Panc1 (cell line): ENCODE measurements at regions not wholly inside any gene's neighbourhood (a gene's known extent, or its start where the extent isn't known, plus 50 kb on each side); places are given as distances from the start of the nearest gene placed in this dataset.

Source experiments
- POLR2AphosphoS5 ChIP-seq: IDR thresholded peaks from 2 replicates; pipeline ENCODE4 v1.6.1; 2012; ENCODE audit warnings: mild to moderate bottlenecking, low read depth, low read length, moderate library complexity
- TF ChIP-seq, protein P1 (sequence below): fragments of 450-650 bp; IDR thresholded peaks from 2 replicates; pipeline ENCODE4 v1.5.1; 2017; ENCODE audit warnings: mild to moderate bottlenecking

DNA sequence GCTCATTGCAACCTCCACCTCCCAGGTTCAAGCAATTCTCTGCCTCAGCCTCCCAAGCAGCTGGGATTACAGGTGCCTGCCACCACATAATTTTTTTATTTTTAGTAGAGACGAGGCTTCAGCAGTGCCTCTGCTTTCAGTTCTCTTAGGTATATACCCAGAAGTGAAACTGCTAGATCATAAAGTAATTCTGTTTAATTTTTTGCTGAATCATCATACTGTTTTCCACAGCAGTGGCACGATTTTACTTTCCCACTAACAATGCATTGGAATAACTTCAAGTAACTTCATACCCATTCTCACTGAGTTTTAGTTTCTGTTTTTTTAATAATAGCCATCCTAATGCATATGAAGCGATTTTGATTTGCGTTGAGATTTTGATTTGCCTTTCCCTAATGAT lies 148.0 kb upstream of the G2E3 start:
- TF ChIP-seq, protein P1, sequence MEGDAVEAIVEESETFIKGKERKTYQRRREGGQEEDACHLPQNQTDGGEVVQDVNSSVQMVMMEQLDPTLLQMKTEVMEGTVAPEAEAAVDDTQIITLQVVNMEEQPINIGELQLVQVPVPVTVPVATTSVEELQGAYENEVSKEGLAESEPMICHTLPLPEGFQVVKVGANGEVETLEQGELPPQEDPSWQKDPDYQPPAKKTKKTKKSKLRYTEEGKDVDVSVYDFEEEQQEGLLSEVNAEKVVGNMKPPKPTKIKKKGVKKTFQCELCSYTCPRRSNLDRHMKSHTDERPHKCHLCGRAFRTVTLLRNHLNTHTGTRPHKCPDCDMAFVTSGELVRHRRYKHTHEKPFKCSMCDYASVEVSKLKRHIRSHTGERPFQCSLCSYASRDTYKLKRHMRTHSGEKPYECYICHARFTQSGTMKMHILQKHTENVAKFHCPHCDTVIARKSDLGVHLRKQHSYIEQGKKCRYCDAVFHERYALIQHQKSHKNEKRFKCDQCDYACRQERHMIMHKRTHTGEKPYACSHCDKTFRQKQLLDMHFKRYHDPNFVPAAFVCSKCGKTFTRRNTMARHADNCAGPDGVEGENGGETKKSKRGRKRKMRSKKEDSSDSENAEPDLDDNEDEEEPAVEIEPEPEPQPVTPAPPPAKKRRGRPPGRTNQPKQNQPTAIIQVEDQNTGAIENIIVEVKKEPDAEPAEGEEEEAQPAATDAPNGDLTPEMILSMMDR: no peak
- no peak for TF ChIP-seq POLR2AphosphoS5
